Right lobe of liver (tissue), 4 donors: ENCODE measurements at regions not wholly inside any gene's neighbourhood (a gene's known extent, or its start where the extent isn't known, plus 50 kb on each side); places are given as distances from the start of the nearest gene placed in this dataset.
"Not testable (repeated sequence)": the region's sequence is repeated elsewhere in the genome, so short reads cannot be mapped to it uniquely, and the experiment has no call there.

Source experiments
- POLR2A ChIP-seq: fragments of 450-650 bp; IDR thresholded peaks from one replicate; pipeline ENCODE4 v1.6.1; 2017; ENCODE audit warnings: antibody characterized with exemption, mild to moderate bottlenecking
- TF ChIP-seq, protein P1 (sequence below), 4 donors: fragments of 200-600 bp in 3 of 4; fragments of 450-650 bp in 1 of 4; IDR thresholded peaks; one replicate each; pipeline versions ENCODE4 v1.5.1 to v1.8.0; 2016 to 2022; ENCODE audit warnings: antibody characterized with exemption in 4 of 4, mild to moderate bottlenecking in 2 of 4
- donor health status: DM: no; HTN: no; CAD: no.
- donor health status: DM: no; HTN: no; CAD: no.
- donor health status: DM: no; HTN: yes; CAD: no.

DNA sequence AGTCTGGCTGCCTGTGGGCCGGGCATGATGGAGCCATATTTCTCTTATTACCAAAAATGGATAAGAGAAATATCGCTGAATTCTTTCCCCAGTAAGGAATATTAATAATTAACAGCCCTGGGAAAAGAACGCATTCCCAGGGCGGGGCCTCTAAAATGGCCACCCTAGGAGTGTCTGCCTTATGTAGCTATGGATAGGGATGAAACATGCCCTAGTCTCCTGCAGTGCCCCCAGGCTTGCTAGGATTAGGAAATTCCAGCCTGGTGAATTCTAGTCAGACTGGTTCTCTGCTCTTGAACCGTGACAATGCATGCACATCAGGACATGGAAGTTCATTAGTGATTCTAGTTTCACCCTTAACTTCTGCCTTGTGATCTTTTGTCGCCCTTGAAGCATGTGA is 64.0 kb upstream of the SAMSN1 start:
- TF ChIP-seq, protein P1, sequence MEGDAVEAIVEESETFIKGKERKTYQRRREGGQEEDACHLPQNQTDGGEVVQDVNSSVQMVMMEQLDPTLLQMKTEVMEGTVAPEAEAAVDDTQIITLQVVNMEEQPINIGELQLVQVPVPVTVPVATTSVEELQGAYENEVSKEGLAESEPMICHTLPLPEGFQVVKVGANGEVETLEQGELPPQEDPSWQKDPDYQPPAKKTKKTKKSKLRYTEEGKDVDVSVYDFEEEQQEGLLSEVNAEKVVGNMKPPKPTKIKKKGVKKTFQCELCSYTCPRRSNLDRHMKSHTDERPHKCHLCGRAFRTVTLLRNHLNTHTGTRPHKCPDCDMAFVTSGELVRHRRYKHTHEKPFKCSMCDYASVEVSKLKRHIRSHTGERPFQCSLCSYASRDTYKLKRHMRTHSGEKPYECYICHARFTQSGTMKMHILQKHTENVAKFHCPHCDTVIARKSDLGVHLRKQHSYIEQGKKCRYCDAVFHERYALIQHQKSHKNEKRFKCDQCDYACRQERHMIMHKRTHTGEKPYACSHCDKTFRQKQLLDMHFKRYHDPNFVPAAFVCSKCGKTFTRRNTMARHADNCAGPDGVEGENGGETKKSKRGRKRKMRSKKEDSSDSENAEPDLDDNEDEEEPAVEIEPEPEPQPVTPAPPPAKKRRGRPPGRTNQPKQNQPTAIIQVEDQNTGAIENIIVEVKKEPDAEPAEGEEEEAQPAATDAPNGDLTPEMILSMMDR (IDR thresholded peaks at IDR 0.05): not testable (repeated sequence)
- TF ChIP-seq POLR2A: not testable (repeated sequence)
